GM23338 (cell line): ENCODE measurements at regions not wholly inside any gene's neighbourhood (a gene's known extent, or its start where the extent isn't known, plus 50 kb on each side); places are given as distances from the start of the nearest gene placed in this dataset.

Experiments
- ATAC-seq: fragments of 200-7000 bp; cut with Tn5 transposase; 3 replicates; pipeline ENCODE4 v1.9.1; 2020
- DNase-seq: peaks from one replicate; pipeline ENCODE4 v3.0.0-alpha.2; 2015; ENCODE audit warnings: low spot score
- H2AFZ ChIP-seq: fragments of 200-600 bp; sonication (generic); 2 replicates; pipeline ENCODE4 v1.8.0; 2016; ENCODE audit warnings: antibody characterized with exemption, mild to moderate bottlenecking, moderate library complexity
- H3F3A ChIP-seq: fragments of 200-600 bp; sonication (generic); replicated peaks from 2 replicates; pipeline ENCODE4 v1.8.0; 2017; ENCODE audit warnings: antibody characterized with exemption, mixed run types, low read depth
- H3K27ac ChIP-seq: fragments of 200-600 bp; sonication (generic); 2 replicates; pipeline ENCODE4 v1.6.1; 2016; ENCODE audit warnings: low read depth
- H3K27me3 ChIP-seq: fragments of 200-600 bp; sonication (generic); 2 replicates; pipeline ENCODE4 v1.8.0; 2016; ENCODE audit warnings: mild to moderate bottlenecking, mixed run types, moderate library complexity; ENCODE audit not compliant: insufficient read depth
- H3K36me3 ChIP-seq: fragments of 200-600 bp; sonication (generic); 2 replicates; pipeline ENCODE4 v1.8.0; 2016; ENCODE audit warnings: mild to moderate bottlenecking; ENCODE audit not compliant: insufficient read depth
- H3K4me1 ChIP-seq: fragments of 200-600 bp; sonication (generic); 2 replicates; pipeline ENCODE4 v1.8.0; 2016; ENCODE audit warnings: mild to moderate bottlenecking, moderate library complexity; ENCODE audit not compliant: insufficient read depth
- H3K4me2 ChIP-seq: fragments of 200-600 bp; sonication (generic); 2 replicates; pipeline ENCODE4 v1.7.1; 2017; ENCODE audit warnings: mixed run types
- H3K4me3 ChIP-seq: fragments of 200-600 bp; sonication (generic); 2 replicates; pipeline ENCODE4 v1.6.1; 2016; ENCODE audit warnings: mixed run types
- H3K79me2 ChIP-seq: fragments of 200-600 bp; sonication (generic); replicated peaks from 2 replicates; pipeline ENCODE4 v1.8.0; 2017; ENCODE audit warnings: mild to moderate bottlenecking; ENCODE audit not compliant: insufficient read depth
- H3K9me2 ChIP-seq: fragments of 200-600 bp; sonication (generic); 2 replicates; pipeline ENCODE4 v1.8.0; 2017; ENCODE audit not compliant: insufficient read depth
- H4K20me1 ChIP-seq: fragments of 200-600 bp; sonication (generic); replicated peaks from 2 replicates; pipeline ENCODE4 v1.8.0; 2017; ENCODE audit warnings: mild to moderate bottlenecking; ENCODE audit not compliant: insufficient read depth
- H3K27ac Mint-ChIP-seq: 2 replicates; pipeline ENCODE4 v1.8.0; 2020; ENCODE audit warnings: inconsistent platforms, mild to moderate bottlenecking, moderate library complexity, mixed read lengths
- H3K27me3 Mint-ChIP-seq: 3 replicates; pipeline ENCODE4 v1.8.0; 2022; ENCODE audit warnings: low read depth, mild to moderate bottlenecking, moderate library complexity, mixed read lengths, inconsistent platforms; ENCODE audit not compliant: insufficient read depth, poor library complexity
- H3K36me3 Mint-ChIP-seq: 3 replicates; pipeline ENCODE4 v1.8.0; 2021; ENCODE audit warnings: low read depth, mild to moderate bottlenecking, inconsistent platforms, moderate library complexity, mixed read lengths
- H3K4me1 Mint-ChIP-seq: 3 replicates; pipeline ENCODE4 v1.8.0; 2020; ENCODE audit warnings: mild to moderate bottlenecking, inconsistent platforms, mixed read lengths
- H3K4me3 Mint-ChIP-seq: 3 replicates; pipeline ENCODE4 v1.8.0; 2021; ENCODE audit warnings: moderate library complexity, mild to moderate bottlenecking, inconsistent platforms, mixed read lengths
- H3K9me3 Mint-ChIP-seq: 3 replicates; pipeline ENCODE4 v1.8.0; 2020; ENCODE audit warnings: moderate library complexity, mild to moderate bottlenecking, inconsistent platforms, mixed read lengths
- CREB1 ChIP-seq: fragments of 250-450 bp; sonication (Bioruptor Pico); IDR thresholded peaks from 2 replicates; pipeline ENCODE4 v1.5.0; 2020; ENCODE audit warnings: low read depth, mild to moderate bottlenecking, moderate library complexity
- ETS1 ChIP-seq: IDR thresholded peaks from 2 replicates; pipeline ENCODE4 v1.6.1; 2016; ENCODE audit warnings: antibody characterized with exemption
- EZH2 ChIP-seq: fragments of 200-600 bp; sonication (generic); IDR thresholded peaks from one replicate; pipeline ENCODE4 v1.8.0; 2017; ENCODE audit warnings: antibody characterized with exemption, mild to moderate bottlenecking, low read depth; ENCODE audit not compliant: unreplicated experiment
- EZH2phosphoT487 ChIP-seq: fragments of 200-600 bp; sonication (generic); IDR thresholded peaks from one replicate; pipeline ENCODE4 v1.8.1; 2018; ENCODE audit warnings: antibody characterized with exemption; ENCODE audit not compliant: unreplicated experiment
- JUNB ChIP-seq: IDR thresholded peaks from one replicate; pipeline ENCODE4 v1.6.1; 2016; ENCODE audit warnings: antibody characterized with exemption; ENCODE audit not compliant: unreplicated experiment
- NANOG ChIP-seq: IDR thresholded peaks from 2 replicates; pipeline ENCODE4 v1.6.1; 2016; ENCODE audit warnings: antibody characterized with exemption, borderline replicate concordance
- POLR2AphosphoS5 ChIP-seq: IDR thresholded peaks from 2 replicates; pipeline ENCODE4 v1.6.1; 2016; ENCODE audit warnings: antibody characterized with exemption, low read depth
- REST ChIP-seq: IDR thresholded peaks from one replicate; pipeline ENCODE4 v1.6.1; 2018; ENCODE audit warnings: antibody characterized with exemption; ENCODE audit not compliant: unreplicated experiment
- STAT1 ChIP-seq: IDR thresholded peaks from one replicate; pipeline ENCODE4 v1.6.1; 2016; ENCODE audit warnings: antibody characterized with exemption; ENCODE audit not compliant: unreplicated experiment
- ZNF114 ChIP-seq: fragments of 250-450 bp; sonication (Bioruptor Pico); IDR thresholded peaks from 2 replicates; pipeline ENCODE4 v1.5.0; 2020; ENCODE audit warnings: mild to moderate bottlenecking, moderate library complexity
- ZNF331 ChIP-seq: fragments of 250-450 bp; sonication (Bioruptor Pico); IDR thresholded peaks from 2 replicates; pipeline ENCODE4 v1.5.0; 2020; ENCODE audit warnings: low read depth, mild to moderate bottlenecking, moderate library complexity
- ZNF462 ChIP-seq: fragments of 250-450 bp; sonication (Bioruptor Pico); IDR thresholded peaks from 2 replicates; pipeline ENCODE4 v1.5.0; 2020; ENCODE audit warnings: mild to moderate bottlenecking, moderate library complexity

GRCh38 chr3:154990543-154990942, 89.6 kb upstream of the MME start (continued):
- TF ChIP-seq EZH2phosphoT487: no peak

GRCh38 chr3:154987846-154988245, 92.3 kb upstream of the MME start:
- Histone ChIP-seq H3F3A (no peaks in the 10 kb centered on the region), H3K4me2 (no peak overlapping the region), H3K27ac (no peak overlapping the region), H3K4me1 (peaks cover 13% of the 10 kb centered on the region), H3K27me3 (no peaks in the 10 kb centered on the region), H3K9me2 (no peaks in the 10 kb centered on the region), H3K4me3 (no peak overlapping the region), H3K36me3 (no peaks in the 10 kb centered on the region), H4K20me1 (no peaks in the 10 kb centered on the region), H2AFZ (0 out of 2 replicates have a peak overlapping the region, but pooled peaks have one; percentile 32), H3K79me2 (no peaks in the 10 kb centered on the region)
- Mint-ChIP-seq H3K36me3 (no peaks in the 10 kb centered on the region), H3K27ac (no peak overlapping the region), H3K9me3 (no peaks in the 10 kb centered on the region; the same call in 1 of the 3 replicates), H3K27me3 (peaks cover 2% of the 10 kb centered on the region), H3K4me3 (no peak overlapping the region), H3K4me1 (peaks cover 10% of the 10 kb centered on the region)
- no peak for TF ChIP-seq ETS1
- TF ChIP-seq POLR2AphosphoS5: no peak
- no peak for TF ChIP-seq ZNF462 (CRISPR knock-in tag)
- no peak for TF ChIP-seq EZH2
- no peak for TF ChIP-seq ZNF114 (CRISPR knock-in tag)
- no peak for TF ChIP-seq STAT1
- TF ChIP-seq NANOG: no peak
- TF ChIP-seq EZH2phosphoT487: no peak
- TF ChIP-seq JUNB: no peak
- TF ChIP-seq REST: no peak
- no peak for TF ChIP-seq ZNF331 (CRISPR knock-in tag)
- no peak for TF ChIP-seq CREB1 (CRISPR knock-in tag)
- ATAC-seq (no peak), DNase-seq (no peak)
